Loucy (cell line): ENCODE measurements at regions not wholly inside any gene's neighbourhood (a gene's known extent, or its start where the extent isn't known, plus 50 kb on each side); places are given as distances from the start of the nearest gene placed in this dataset.

Experiments
- EZH2phosphoT487 ChIP-seq: fragments of 200-600 bp; IDR thresholded peaks from 2 replicates; pipeline ENCODE4 v1.6.1; 2018; ENCODE audit warnings: antibody characterized with exemption, mild to moderate bottlenecking, moderate library complexity, borderline replicate concordance
- TF ChIP-seq, protein P1 (sequence below): fragments of 200-600 bp; sonication (generic); conservative IDR thresholded peaks from 2 replicates; pipeline ENCODE4 v1.5.1; 2014; ENCODE audit warnings: mild to moderate bottlenecking, antibody characterized with exemption, low read length

DNA sequence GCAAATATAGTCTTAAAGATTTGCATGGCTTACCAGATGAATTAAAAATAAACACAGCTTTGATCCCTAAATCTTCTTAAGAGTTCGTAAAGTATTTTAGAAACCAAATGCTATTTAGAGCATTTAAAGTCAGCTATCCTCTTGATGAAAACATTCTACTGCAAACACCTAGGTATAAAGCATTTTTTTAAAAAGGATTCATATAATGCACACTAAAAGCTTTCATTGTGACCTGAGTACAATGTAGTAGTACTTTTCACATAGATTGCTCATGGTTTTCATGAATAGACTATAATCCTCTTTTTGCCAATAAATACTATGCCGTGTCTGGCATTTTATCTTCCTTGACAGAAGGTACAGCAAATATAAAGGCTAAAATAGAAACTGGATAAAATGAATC, 805.1 kb upstream of the INTU start:
- TF ChIP-seq, protein P1, sequence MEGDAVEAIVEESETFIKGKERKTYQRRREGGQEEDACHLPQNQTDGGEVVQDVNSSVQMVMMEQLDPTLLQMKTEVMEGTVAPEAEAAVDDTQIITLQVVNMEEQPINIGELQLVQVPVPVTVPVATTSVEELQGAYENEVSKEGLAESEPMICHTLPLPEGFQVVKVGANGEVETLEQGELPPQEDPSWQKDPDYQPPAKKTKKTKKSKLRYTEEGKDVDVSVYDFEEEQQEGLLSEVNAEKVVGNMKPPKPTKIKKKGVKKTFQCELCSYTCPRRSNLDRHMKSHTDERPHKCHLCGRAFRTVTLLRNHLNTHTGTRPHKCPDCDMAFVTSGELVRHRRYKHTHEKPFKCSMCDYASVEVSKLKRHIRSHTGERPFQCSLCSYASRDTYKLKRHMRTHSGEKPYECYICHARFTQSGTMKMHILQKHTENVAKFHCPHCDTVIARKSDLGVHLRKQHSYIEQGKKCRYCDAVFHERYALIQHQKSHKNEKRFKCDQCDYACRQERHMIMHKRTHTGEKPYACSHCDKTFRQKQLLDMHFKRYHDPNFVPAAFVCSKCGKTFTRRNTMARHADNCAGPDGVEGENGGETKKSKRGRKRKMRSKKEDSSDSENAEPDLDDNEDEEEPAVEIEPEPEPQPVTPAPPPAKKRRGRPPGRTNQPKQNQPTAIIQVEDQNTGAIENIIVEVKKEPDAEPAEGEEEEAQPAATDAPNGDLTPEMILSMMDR, result no peak
- no peak for TF ChIP-seq EZH2phosphoT487
